Natural killer cell (primary cell): ENCODE measurements at regions not wholly inside any gene's neighbourhood (a gene's known extent, or its start where the extent isn't known, plus 50 kb on each side); places are given as distances from the start of the nearest gene placed in this dataset.

Source experiments
- ATAC-seq, 3 donors: fragments of 150-1000 bp in 2 of 3; fragments of 200-7000 bp in 1 of 3; cut with Tn5 transposase; 1 replicate in 1 of 3; 2 replicates in 2 of 3; pipeline ENCODE4 v1.10.0; 2021; ENCODE audit warnings: mild to moderate bottlenecking in 2 of 3, moderate library complexity in 2 of 3
- DNase-seq, 2 donors: peaks; one replicate each; pipeline versions ENCODE4 v3.0.0 to v3.0.0-alpha.2; 2013 to 2021; ENCODE audit warnings: mixed read lengths in 1 of 2
- H3K27ac ChIP-seq: one replicate; pipeline ENCODE4 v1.5.1; 2013; ENCODE audit warnings: mild to moderate bottlenecking, low read length
- H3K27me3 ChIP-seq: one replicate; pipeline ENCODE4 v1.6.1; 2013; ENCODE audit warnings: low read length; ENCODE audit not compliant: control insufficient read depth, insufficient read depth
- H3K36me3 ChIP-seq: one replicate; pipeline ENCODE4 v1.6.1; 2013; ENCODE audit warnings: low read length; ENCODE audit not compliant: control insufficient read depth, insufficient read depth
- H3K4me1 ChIP-seq: one replicate; pipeline ENCODE4 v1.6.1; 2013; ENCODE audit warnings: low read length; ENCODE audit not compliant: control insufficient read depth, insufficient read depth
- H3K4me3 ChIP-seq: one replicate; pipeline ENCODE4 v1.5.1; 2013; ENCODE audit warnings: low read length
- H3K9me3 ChIP-seq: one replicate; pipeline ENCODE4 v1.6.1; 2013; ENCODE audit warnings: low read length; ENCODE audit not compliant: control insufficient read depth, insufficient read depth
- H3K27ac Mint-ChIP-seq, 2 donors: one replicate each; pipeline ENCODE4 v1.8.0; 2022; ENCODE audit warnings: mild to moderate bottlenecking in 2 of 2, mixed read lengths in 2 of 2, moderate library complexity in 1 of 2
- H3K27me3 Mint-ChIP-seq, 2 donors: one replicate each; pipeline ENCODE4 v1.8.0; 2022; ENCODE audit warnings: low read depth in 2 of 2, mixed read lengths in 2 of 2
- H3K36me3 Mint-ChIP-seq: one replicate; pipeline ENCODE4 v1.8.0; 2022; ENCODE audit warnings: mixed read lengths
- H3K4me1 Mint-ChIP-seq, 2 donors: one replicate each; pipeline ENCODE4 v1.8.0; 2022; ENCODE audit warnings: mixed read lengths in 2 of 2
- H3K4me3 Mint-ChIP-seq: one replicate; pipeline ENCODE4 v1.8.0; 2022; ENCODE audit warnings: mild to moderate bottlenecking, moderate library complexity, mixed read lengths
- H3K9me3 Mint-ChIP-seq, 2 donors: one replicate each; pipeline ENCODE4 v1.8.0; 2022; ENCODE audit warnings: mixed read lengths in 2 of 2
- CTCF ChIP-seq: fragments of 200-600 bp; IDR thresholded peaks from one replicate; pipeline ENCODE4 v1.8.0; 2022; ENCODE audit warnings: antibody characterized with exemption
- WGBS: methylation state at CpG from one replicate; pipeline ENCODE4 v1.1.7; 2013; ENCODE audit warnings: missing lambda C conversion rate; ENCODE audit not compliant: insufficient coverage; 5-methylcytosine and 5-hydroxymethylcytosine counted together
- intact Hi-C: fragments of 100-400 bp; cut with micrococcal nuclease; formaldehyde crosslinking; loops from one replicate; pipeline ENCODE4 v1.14.2; 2022

- Mint-ChIP-seq H3K4me3 (no peak overlapping the region), H3K9me3 (peaks cover 10 to 20% of the 10 kb centered on the region in 2 donors), H3K27ac (no peak overlapping the region), H3K4me1 (no peaks in the 10 kb centered on the region), H3K36me3 (no peaks in the 10 kb centered on the region), H3K27me3 (no peaks in the 10 kb centered on the region)
- Histone ChIP-seq H3K27ac (no peak overlapping the region), H3K36me3 (no peaks in the 10 kb centered on the region), H3K27me3 (no peaks in the 10 kb centered on the region), H3K9me3 (no peaks in the 10 kb centered on the region), H3K4me3 (no peak overlapping the region), H3K4me1 (no peaks in the 10 kb centered on the region)
- no CpG with 5 or more reads among the region's 2 CpGs for WGBS
- intact Hi-C loops = no loop called here
- ATAC-seq (no peak), DNase-seq (no peak)
- no peak for TF ChIP-seq CTCF
Measured at GRCh38 chr10:108872854-108873253, 1050.5 kb downstream of the XPNPEP1 start.

- Histone ChIP-seq H3K9me3 (no peaks in the 10 kb centered on the region), H3K36me3 (no peaks in the 10 kb centered on the region), H3K4me3 (no peak overlapping the region), H3K27me3 (no peaks in the 10 kb centered on the region), H3K4me1 (no peaks in the 10 kb centered on the region), H3K27ac (no peak overlapping the region)
- H3K4me3 Mint-ChIP-seq = no peak overlapping the region
- DNase-seq = no peak
- no peaks in the 10 kb centered on the region for H3K27me3 Mint-ChIP-seq
- no peak for ATAC-seq
- TF ChIP-seq CTCF = no peak
- no peak overlapping the region for H3K27ac Mint-ChIP-seq
- no peaks in the 10 kb centered on the region for H3K4me1 Mint-ChIP-seq
- WGBS = no CpG with 5 or more reads among the region's 1 CpG
- intact Hi-C loops = no loop called here
- H3K36me3 Mint-ChIP-seq = no peaks in the 10 kb centered on the region
- H3K9me3 Mint-ChIP-seq = peaks cover 12 to 24% of the 10 kb centered on the region in 2 donors
Measured at GRCh38 chr10:108868881-108869280, 1054.4 kb downstream of the XPNPEP1 start.

GRCh38 chr10:108862676-108863350 lies 1060.5 kb downstream of the XPNPEP1 start:
- no peaks in the 10 kb centered on the region for H3K36me3 Mint-ChIP-seq
- intact Hi-C loops = no loop called here

More at GRCh38 chr10:108862676-108863350, 1060.5 kb downstream of the XPNPEP1 start:
- ATAC-seq (no peak), DNase-seq (no peak)
- Mint-ChIP-seq H3K9me3 (peaks cover 3 to 9% of the 10 kb centered on the region in 2 donors), H3K27ac (no peak overlapping the region), H3K4me3 (no peak overlapping the region), H3K4me1 (no peaks in the 10 kb centered on the region), H3K27me3 (no peaks in the 10 kb centered on the region)
- no peak for TF ChIP-seq CTCF
- no peaks in the 10 kb centered on the region for H3K27me3 ChIP-seq
- no peaks in the 10 kb centered on the region for H3K9me3 ChIP-seq
- WGBS = 86% methylated on average over 1 of the region's 3 CpGs
- H3K4me3 ChIP-seq = no peak overlapping the region
- H3K27ac ChIP-seq = no peak overlapping the region
- H3K4me1 ChIP-seq = no peaks in the 10 kb centered on the region
- H3K36me3 ChIP-seq = no peaks in the 10 kb centered on the region
